AG08396 (cell line): ENCODE measurements at regions not wholly inside any gene's neighbourhood (a gene's known extent, or its start where the extent isn't known, plus 50 kb on each side); places are given as distances from the start of the nearest gene placed in this dataset.

Source experiments
- DNase-seq: peaks from one replicate; pipeline ENCODE4 v3.0.0; 2012; ENCODE audit warnings: low spot score, mixed read lengths

DNA sequence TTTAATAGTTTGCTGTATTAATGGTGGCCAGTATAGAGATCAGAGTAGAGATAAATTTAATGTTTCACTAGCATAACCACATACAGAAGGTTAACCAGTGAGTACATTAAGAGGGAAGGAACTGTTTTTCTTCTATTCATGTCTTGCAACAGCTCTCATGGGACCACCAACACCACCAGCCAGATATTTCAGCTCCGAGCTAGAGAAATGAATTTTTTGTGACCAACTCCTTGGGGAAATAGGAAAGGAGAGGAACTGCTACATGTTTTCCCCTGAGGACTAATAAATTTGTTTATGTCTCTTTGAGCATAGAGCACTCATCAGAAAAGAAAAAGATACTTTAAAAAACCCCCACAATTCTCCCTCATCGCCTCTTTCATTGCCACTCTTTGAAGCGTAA is 247.5 kb downstream of the MBNL1 start:
- no peak for DNase-seq

DNA sequence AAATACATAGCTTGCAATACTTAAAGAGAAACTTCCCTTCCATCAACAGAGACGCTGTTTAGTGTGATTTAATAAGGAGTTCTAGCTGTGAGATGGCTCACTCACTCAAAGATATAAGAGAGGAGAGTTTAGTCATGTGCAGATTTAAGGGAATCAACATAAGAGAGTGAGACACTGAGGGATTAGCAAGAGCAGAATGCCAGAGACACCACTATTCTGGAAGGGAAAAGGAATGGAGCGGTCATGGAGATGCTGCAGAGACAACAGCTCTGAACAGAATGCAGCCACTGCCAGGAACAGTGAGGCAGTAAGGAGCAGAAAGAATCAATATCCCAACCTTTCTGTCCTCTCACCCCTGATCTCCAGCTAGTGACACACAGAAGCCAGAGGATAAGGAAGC is 248.8 kb downstream of the MBNL1 start:
- DNase-seq: no peak

DNA sequence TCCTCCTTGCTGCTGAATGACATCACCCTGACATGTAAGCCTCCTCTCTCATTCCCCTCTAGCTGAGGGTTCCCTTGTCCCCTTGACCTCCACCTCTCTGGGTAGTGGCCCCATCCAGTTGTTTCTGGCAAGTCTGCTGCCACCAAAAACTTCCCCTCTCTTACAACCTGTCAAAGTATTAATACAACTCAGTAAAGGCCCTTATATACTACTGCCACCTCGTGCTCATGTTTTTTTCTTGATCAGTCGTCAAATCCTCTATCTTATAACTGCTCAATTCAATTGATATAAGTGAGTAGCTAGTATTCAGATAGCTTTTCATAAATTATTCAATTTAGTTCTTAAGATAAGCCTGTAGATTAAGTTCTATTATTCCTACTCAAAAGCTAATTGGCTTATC is 249.6 kb downstream of the MBNL1 start:
- no peak for DNase-seq

DNA sequence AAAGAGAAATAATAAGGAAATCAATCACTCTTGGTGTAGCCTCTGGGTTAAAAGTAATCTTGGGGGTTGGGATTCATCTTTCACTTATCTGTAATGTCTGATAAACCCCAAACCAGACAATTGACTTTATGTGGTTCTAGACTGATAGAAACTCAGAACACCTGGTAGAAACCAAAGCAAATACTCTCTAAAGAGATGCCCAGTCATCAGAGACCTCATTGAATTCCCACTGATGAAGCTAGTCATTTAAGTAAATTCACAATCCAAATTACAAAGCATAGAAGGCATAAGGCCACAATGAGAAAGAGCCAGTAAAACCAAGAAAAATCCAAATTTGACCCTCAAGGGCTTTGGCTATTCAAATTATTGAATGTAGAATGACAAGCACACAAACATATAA is 250.6 kb downstream of the MBNL1 start:
- DNase-seq: no peak

DNA sequence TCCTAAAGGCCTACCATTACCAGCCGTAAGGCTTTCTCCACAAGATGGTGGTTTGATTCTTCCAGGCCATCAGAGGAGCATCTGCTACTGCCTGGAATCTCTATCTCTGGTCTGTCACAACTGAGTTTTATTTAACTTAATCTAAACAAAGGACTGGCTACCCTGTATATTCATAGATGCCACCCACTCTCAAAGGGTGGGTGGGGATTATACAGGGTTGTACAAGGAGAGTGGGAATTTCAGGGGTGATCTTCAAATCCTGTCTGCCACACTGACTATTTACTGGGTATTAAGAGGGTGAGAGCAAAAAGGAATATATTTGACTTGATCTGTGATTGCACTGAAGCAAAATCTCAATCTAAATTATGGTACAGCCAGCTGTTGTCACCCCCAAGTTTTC is 253.3 kb downstream of the MBNL1 start:
- no peak for DNase-seq

DNA sequence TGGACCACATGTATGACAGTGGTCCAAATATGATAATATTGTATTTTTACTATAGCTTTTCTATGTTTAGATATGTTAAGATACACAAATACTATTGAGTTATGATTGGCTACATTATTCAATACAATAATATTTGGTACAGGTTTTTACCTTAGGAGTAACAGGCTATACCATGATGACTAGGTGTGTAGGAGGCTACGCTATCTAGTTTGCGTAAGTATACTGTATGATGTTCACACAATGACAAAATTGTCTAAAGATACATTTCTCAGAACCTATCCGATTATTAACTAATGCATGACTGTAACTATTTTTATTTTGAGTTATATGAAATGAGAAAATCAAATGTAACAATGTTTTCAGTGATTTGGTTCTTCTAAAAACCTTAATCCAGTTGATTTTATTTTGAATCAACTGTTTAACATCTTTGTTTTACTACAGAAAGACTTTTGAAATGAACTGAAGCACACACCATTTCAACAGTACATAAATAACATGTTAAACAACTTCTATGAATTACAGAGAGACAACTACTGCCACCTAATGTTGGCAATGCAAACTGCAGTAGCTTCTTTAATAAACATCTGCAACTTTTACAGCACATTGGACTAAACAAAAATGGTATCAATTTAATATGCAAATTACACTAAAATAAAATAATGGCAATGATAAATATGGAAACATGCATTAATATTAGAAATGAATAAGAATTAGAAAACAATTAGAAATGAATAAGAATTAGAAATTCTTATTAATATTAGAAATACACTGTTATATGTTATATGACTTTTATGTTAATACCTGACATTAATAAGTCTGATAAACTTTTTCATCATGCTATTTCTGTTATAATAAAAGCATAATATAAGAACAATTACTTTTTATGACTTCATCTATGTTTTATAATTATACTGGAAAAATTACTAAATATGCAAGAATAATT is 255.7 kb downstream of the MBNL1 start:
- DNase-seq: no peak

DNA sequence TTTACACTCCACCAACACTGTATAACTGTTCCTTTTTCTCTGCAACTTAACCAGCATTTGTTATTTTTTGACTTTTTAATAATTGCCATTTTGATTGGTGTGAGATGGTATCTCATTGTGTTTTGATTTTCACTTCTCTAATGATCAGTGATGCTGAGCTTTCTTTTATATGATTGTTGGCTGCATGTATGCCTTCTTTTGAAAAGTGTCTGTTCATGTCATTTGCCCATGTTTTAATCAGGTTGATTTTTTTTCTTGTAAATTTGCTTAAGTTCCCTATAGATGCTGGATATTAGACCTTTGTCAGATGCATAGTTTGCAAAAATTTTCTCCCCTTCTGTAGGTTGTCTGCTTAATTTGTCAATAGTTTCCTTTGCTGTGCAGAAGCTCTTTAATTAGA is 263.0 kb downstream of the MBNL1 start:
- no peak for DNase-seq

DNA sequence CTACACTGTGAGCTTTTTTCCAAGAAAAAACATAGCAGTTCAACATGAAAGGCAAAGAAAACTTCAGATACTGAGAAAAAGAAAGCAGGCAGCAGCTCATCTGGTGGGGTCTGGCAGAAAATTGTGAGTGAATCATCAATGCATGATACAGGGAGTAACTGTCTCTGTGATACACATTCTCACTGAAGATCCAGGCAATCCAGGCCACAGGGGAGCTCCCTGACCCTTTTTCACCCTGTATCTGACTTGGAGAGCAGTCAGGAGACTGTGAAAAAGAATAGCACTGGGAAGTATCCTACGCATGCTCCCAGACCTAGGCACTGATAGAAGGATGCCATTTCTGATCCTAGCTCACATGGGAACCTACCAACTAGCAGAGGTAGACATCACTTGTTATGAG is 269.8 kb downstream of the MBNL1 start:
- DNase-seq: no peak

DNA sequence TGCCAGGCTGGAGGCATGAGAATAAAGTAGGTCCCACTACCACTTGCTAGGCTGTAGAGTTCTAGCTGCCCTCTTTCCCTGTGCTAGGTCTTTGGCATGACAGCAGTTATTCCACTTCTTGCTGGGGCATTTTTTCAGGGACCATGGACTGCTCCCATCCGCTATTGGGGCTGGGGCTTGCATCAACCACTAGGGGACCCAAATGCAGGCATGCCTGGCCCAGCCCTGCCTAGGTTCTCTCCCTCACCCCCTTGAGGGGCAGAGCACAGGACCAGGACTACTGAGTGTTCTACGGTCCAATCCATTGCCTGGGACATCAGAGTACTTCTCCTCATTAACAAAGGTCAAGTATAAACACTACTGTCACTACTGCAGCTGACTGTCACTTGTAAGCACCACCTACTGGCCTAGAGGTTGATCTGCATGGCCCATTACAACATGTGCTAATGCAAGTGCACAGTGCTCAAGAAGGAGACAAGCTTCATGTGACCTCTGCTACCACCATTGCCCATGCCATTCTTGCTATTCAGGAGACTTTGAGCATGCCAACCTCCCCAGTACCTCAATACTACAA is 270.5 kb downstream of the MBNL1 start:
- no peak for DNase-seq

DNA sequence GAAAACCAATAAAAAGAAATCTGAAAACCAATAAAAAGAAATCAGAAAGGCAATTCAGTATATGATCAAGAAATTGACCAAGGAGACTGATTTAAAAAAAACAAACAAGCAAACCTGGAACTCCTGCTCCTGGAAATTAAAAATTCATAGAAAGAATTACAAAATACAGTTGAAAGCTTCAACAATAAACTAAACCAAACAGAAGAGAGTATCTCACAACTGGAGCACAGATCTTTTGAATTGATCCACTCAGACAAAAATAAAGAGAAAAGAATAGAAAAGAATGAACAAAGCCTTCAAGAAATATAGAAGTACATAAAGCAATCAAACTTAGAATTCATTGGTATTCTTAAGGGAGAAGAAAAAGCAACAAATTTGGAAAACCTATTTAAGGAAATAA is 271.4 kb downstream of the MBNL1 start:
- DNase-seq: no peak

DNA sequence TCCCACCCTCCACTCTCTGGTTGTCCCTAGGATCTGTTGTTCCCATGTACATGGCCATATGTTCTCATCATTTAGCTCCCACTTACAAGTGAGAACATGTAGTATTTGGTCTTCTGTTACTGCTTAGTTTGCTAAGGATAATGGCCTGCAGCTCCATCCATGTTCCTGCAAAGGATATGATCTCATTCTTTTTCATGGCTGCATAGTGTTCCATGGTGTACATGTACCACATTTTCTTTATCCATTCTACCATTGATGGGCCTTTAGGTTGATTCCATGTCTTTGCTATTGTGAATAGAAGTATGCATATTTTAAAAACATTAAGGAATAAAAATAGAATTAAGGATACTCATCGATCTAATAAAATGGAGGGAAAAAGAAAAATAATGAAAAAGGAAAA is 278.4 kb downstream of the MBNL1 start:
- DNase-seq: no peak

DNA sequence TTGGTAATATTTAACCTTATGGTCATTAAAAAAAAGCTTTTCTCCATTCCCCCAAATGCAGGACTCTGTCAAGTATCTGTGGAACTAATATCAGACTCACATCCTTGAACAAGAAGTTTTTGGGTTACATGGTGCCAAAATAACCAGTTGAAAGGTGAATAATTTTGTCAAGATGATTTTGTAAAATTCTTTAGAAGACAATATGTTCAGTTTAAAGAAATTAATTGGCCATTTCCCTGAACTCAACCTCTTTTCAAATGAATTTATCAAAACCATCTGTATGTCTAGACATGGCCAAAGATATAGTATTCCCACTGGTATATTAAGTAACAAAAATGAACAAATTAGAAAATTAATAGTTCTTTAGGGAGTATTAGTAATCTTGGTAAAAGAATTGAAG is 280.5 kb downstream of the MBNL1 start:
- DNase-seq: no peak

DNA sequence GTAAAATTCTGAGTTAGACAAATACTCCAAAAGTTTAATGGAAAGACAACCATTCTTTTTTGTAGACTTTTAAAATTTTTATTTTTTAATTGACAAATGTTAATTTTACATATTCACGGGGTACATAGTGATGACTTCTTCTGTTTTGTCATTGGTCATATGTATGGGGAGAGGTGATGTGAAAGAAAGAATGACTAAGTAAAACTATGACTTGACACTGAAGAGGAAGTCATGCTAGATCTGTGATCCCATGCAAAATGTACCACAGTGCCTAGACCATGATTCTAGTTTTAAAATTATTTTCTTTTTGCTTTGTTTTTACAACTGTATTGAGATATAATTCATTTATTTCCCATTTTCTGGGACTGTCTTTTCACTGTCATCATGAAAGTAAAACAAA is 281.6 kb downstream of the MBNL1 start:
- no peak for DNase-seq

DNA sequence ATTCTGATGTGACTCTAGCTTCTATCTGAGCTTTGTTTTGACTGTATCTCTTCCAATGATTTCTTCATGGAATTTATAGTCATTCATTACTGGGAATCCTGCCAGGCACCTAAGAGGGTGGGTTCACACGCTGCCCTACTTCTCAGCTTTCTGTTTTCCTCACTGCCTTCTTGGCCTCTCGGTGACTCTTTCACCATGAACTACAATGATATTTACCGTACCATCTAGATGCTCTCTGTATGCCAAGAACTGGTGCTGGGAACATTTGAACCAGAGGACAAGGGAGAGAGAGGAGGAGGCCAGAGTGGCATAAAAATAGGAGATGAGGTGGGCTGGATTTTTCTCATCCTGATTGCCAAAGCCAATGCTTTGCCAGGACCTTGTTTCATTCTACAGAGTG is 280.0 kb upstream of the P2RY1 start:
- DNase-seq: no peak

DNA sequence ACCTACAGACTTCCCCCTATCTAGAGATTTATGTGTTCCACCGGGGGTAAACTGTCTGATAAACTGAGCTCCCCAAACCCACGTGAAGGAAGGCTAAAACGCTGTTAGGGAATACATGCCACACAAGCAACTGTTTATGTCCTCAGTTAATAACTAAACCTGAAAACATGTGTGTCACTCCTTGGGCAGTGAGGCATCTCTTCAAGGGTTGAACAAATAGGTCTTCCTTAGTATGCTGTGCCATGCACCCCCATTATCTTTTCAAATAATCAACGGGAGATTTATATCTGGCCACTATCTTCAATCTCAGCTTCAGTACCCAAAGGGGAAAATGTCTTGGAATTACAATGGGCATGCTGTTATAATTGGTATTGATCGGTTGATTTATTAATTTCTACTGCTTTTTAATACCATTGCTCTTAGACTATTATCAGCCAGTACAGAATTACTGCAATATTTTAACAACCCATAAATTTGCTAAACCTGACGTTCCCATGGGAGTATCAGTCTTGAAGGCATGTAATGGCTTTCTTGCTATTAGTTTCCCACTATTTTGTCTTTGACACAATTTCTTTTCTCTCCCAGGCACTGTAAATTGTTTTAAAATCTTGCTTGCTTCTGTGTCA is 279.2 kb upstream of the P2RY1 start:
- no peak for DNase-seq

DNA sequence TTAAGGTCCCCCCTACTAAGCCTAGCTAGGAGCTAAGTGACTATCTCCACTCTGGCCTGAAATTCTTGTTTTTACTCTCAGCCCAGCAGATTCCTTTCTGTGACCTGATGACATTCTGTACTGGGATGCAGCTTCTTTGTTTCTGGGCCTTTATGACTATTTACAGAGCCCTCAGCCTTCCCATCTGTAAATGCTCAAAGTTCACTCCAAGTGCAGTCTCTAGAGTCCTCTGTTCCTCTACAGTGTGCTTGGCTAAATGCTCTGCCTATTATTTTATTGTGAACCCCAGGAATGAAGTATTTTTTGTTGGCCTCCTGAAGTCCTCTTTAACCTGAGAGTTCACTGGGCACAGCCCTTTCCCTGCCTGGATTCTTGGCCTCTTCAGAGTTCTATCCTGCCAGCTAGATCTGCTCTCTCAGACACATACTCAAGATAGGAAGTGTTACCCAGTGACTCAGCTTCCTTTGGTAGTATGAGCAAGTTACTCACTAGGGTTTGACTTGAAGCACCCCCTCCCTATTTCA is 278.1 kb upstream of the P2RY1 start:
- peak; percentile 49 for DNase-seq

DNA sequence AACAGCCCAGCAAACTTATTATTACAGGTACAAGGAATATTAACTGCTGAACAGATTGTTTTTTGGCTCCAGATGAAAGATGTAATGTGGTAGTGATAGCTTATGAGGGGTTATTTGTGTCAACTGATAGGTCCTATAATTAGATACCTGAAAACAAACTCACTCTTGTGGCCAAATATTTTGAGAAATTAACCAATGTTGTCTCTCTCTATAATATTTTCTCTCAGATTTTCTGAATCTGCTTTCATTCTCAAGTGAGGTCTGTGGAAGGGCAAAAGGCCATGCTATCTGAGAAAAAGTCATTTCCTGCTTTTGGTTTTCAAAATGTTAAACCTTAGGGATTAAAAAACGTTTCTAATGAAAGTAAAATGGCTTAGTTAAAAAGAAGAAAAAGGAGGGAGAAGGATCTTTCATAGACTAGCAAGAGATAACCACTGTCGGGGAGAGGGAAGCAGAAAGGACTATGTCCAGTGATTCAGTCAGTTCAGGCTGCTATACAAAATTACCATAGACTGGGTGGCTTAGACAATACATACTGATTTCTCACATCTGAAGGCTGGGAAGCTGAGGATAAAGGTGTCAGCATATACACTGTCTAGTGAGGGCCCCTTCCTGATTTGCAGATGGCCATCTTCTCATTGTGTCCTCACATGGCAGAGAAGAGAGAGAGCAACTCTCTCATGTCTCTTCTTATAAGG is 277.5 kb upstream of the P2RY1 start:
- DNase-seq: no peak

DNA sequence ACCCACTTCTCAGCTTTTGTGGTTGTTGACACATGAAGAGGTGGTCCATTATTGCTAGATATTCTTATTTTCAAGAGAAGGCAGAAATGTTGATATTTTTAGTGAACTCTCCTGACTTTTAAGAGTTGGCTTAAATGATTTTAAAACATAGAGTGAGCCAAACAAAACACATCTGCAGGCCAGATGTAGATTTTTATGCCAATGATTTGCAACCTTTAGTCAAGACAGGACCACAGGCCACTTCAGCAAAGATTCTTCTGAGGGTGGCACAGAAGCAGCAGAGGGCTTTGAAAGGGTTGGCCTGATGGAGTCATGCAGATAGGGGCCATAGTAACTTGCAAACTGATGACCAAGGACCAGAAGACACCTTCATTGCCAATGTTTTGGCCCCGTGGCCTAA is 276.5 kb upstream of the P2RY1 start:
- DNase-seq: no peak

DNA sequence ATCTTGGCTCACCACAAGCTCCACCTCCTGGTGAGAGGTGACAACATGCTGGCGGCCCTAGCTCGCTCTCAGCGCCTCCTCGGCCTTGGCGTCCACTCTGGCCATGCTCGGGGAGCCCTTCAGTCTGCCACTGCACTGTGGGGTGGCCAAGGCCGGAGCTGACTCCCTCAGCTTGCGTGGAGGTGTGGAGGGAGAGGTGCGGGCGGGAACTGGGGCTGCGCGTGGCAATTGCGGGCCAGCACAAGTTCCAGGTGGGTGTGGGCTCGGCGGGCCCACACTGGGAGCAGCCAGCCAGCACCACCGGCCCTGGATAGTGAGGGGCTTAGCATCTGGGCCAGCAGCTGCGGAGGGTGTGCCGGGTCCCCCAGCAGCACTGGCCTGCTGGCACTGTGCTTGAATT is 275.7 kb upstream of the P2RY1 start:
- DNase-seq: no peak

DNA sequence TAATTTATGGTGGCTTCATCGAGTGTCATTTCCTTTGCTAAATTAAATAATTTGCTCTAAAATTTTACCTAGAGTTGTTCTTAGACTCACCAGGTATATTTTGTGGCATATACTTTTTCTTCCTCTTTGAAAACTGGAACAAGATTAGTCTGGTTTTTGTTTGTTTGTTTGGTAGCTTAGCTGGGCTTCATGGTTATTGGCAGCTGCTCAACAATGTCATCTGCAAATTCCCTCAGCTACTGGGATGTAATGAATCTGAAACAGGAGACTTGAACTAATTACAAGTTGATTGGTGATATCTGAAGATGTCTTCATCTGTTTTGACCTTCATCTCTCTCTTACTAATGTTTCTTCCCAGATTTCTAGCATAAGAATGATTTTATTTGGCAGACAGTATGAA is 270.5 kb upstream of the P2RY1 start:
- no peak for DNase-seq

DNA sequence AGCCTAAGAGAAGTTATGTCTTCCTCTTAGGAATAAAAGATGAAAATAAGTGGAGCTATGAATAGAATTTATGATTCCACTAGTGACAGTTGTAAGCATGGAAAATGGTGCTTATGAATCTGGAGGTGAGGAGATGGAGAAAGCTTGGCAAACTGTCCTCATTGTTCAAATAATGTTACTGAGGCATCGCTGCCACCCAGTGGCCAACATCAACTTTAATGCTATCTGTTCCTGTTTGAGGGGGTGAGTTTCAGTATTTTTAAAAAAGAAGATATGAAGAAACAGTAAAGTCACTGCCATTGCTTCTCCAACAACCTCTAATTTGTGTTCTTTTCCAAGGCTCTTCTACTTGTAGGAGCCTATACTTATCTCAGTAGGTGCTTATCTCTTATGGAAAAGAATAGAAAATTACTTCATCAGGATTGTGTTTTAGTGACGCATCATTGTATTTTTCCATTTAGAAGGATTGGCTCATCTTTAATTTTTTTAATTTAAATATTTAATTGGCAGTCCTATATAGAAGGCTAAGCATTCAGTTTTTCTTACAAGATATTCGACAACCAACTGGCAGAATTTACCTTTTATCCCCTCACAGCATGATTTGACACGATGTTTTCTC is 260.4 kb upstream of the P2RY1 start:
- peak; percentile 33 for DNase-seq

DNA sequence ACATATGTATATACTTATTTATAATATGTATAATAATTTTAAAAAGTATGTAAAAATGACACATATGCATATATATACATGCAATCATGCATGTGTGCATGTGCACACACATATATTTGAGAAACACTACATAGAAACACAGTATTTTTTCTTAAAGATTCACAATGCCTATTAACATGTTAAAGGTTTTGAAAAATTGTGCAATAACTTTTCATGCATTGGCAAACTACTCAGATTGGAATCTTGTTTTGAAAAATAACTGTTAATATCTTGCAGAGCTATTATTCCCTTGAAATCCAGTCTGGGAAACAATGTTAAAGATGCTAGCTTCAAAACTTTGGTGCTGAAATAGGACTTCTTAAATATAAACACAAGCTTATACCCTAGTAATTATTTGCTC is 256.2 kb upstream of the P2RY1 start:
- DNase-seq: no peak
